ENCODE measurements at regions not wholly inside any gene's neighbourhood (a gene's known extent, or its start where the extent isn't known, plus 50 kb on each side); places are given as distances from the start of the nearest gene placed in this dataset.

DNA sequence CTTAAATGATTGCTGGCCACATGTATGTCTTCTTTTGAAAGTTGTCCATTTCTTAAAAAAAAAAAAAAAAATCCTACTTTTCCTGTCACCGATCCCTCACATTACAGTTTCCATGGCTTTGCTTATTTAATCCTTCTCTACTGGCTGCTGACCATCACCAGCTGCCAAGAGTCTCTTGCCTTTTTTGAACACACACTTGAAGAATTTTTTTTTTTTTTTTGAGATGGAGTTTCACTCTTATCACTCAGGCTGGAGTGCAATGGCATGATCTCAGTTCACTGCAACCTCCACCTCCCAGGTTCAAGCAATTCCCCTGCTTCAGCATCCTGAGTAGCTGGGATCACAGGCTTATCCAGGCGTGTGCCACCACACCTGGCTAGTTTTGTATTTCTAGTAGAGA, 134.0 kb downstream of the ANXA5 start:
- no peak overlapping the region for H3K4me3 ChIP-seq (ENCODE audit: low read depth, low read length)
- ChIA-PET POLR2A (no interaction called here), CTCF (no interaction called here)
- no peak for DNase-seq (ENCODE audit: low read depth, low spot score)
- TF ChIP-seq, protein P1, sequence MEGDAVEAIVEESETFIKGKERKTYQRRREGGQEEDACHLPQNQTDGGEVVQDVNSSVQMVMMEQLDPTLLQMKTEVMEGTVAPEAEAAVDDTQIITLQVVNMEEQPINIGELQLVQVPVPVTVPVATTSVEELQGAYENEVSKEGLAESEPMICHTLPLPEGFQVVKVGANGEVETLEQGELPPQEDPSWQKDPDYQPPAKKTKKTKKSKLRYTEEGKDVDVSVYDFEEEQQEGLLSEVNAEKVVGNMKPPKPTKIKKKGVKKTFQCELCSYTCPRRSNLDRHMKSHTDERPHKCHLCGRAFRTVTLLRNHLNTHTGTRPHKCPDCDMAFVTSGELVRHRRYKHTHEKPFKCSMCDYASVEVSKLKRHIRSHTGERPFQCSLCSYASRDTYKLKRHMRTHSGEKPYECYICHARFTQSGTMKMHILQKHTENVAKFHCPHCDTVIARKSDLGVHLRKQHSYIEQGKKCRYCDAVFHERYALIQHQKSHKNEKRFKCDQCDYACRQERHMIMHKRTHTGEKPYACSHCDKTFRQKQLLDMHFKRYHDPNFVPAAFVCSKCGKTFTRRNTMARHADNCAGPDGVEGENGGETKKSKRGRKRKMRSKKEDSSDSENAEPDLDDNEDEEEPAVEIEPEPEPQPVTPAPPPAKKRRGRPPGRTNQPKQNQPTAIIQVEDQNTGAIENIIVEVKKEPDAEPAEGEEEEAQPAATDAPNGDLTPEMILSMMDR (IDR thresholded peaks at IDR 0.05; ENCODE audit: insufficient read depth, low read length, missing control alignments), result no peak

GRCh38 chr4:121555315-121556107, 141.3 kb downstream of the ANXA5 start:
- H3K4me3 ChIP-seq (ENCODE audit: low read depth, low read length), result no peak overlapping the region
- ChIA-PET POLR2A (no interaction called here), CTCF (no interaction called here)
- DNase-seq (ENCODE audit: low read depth, low spot score), result no peak
- TF ChIP-seq, protein P1 (IDR thresholded peaks at IDR 0.05; ENCODE audit: insufficient read depth, low read length, missing control alignments), result no peak

DNA sequence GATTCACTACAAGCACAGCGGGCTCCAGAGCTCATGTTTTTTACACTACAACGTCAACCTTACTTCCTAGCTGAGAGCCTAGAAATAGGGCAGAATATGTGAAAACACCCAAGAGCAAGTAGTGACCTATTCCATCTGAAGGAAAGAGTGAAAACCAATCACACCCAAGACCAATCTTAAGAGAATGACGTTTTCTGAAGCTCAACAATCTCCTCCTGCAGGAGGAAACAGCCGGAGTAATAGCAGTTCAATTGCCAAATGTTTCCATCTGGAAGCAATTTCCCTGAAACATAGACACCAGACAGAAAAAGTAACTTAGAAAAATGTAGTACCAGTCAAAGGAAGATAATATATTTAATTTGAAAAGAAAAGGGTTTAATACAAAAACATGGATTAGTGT, 142.4 kb downstream of the ANXA5 start:
- ChIA-PET CTCF (no interaction called here), POLR2A (no interaction called here)
- TF ChIP-seq, protein P1 (IDR thresholded peaks at IDR 0.05; ENCODE audit: insufficient read depth, low read length, missing control alignments), result no peak
- no peak for DNase-seq (ENCODE audit: low read depth, low spot score)
- no peak overlapping the region for H3K4me3 ChIP-seq (ENCODE audit: low read depth, low read length)

GRCh38 chr4:121551881-121552280, 144.9 kb downstream of the ANXA5 start:
- POLR2A ChIA-PET, result no interaction called here
- TF ChIP-seq, protein P1 (IDR thresholded peaks at IDR 0.05; ENCODE audit: insufficient read depth, low read length, missing control alignments), result no peak
- H3K4me3 ChIP-seq (ENCODE audit: low read depth, low read length), result no peak overlapping the region

GRCh38 chr4:121551271-121551670, 145.5 kb downstream of the ANXA5 start:
- TF ChIP-seq, protein P1 (IDR thresholded peaks at IDR 0.05; ENCODE audit: insufficient read depth, low read length, missing control alignments), result no peak
- no peak overlapping the region for H3K4me3 ChIP-seq (ENCODE audit: low read depth, low read length)
- POLR2A ChIA-PET, result no interaction called here
- DNase-seq (ENCODE audit: low read depth, low spot score), result no peak
- CTCF ChIA-PET, result no interaction called here

More at GRCh38 chr4:121551881-121552280, 144.9 kb downstream of the ANXA5 start:
- CTCF ChIA-PET, result no interaction called here
- DNase-seq (ENCODE audit: low read depth, low spot score), result no peak

GRCh38 chr4:121541696-121542095, 155.1 kb downstream of the ANXA5 start:
- TF ChIP-seq, protein P1 (IDR thresholded peaks at IDR 0.05; ENCODE audit: insufficient read depth, low read length, missing control alignments), result no peak

More at GRCh38 chr4:121541696-121542095, 155.1 kb downstream of the ANXA5 start:
- ChIA-PET CTCF (no interaction called here), POLR2A (no interaction called here)
- no peak overlapping the region for H3K4me3 ChIP-seq (ENCODE audit: low read depth, low read length)
- no peak for DNase-seq (ENCODE audit: low read depth, low spot score)
